ENCODE measurements at regions not wholly inside any gene's neighbourhood (a gene's known extent, or its start where the extent isn't known, plus 50 kb on each side); places are given as distances from the start of the nearest gene placed in this dataset.

- H3K4me3 Mint-ChIP-seq = no peak overlapping the region
- no peaks in the 10 kb centered on the region for H3K4me1 Mint-ChIP-seq
- TF ChIP-seq CTCF (IDR thresholded peaks at IDR 0.05; ENCODE audit: unreplicated experiment in 3 of 3) = no peak
- H3K27ac Mint-ChIP-seq = no peak overlapping the region
- H3K36me3 Mint-ChIP-seq (ENCODE audit: low read depth) = no peaks in the 10 kb centered on the region
- H3K9me3 Mint-ChIP-seq = no peaks in the 10 kb centered on the region
- peaks cover 5% of the 10 kb centered on the region for H3K27me3 Mint-ChIP-seq (ENCODE audit: low read depth)
Measured at GRCh38 chr2:17289669-17290068, 228.6 kb downstream of the RAD51AP2 start.

- Mint-ChIP-seq H3K4me1 (no peaks in the 10 kb centered on the region), H3K9me3 (no peaks in the 10 kb centered on the region), H3K4me3 (no peak overlapping the region), H3K27ac (no peak overlapping the region), H3K36me3 (ENCODE audit: low read depth) (no peaks in the 10 kb centered on the region), H3K27me3 (ENCODE audit: low read depth) (peaks cover 11% of the 10 kb centered on the region)
- TF ChIP-seq CTCF (IDR thresholded peaks at IDR 0.05; ENCODE audit: unreplicated experiment in 3 of 3) = no peak
Measured at GRCh38 chr2:17287183-17287582, 231.1 kb downstream of the RAD51AP2 start.

- TF ChIP-seq CTCF (IDR thresholded peaks at IDR 0.05; ENCODE audit: unreplicated experiment in 3 of 3) = no peak
- Mint-ChIP-seq H3K4me1 (no peaks in the 10 kb centered on the region), H3K36me3 (ENCODE audit: low read depth) (no peaks in the 10 kb centered on the region), H3K27me3 (ENCODE audit: low read depth) (peaks cover 11% of the 10 kb centered on the region), H3K27ac (no peak overlapping the region), H3K4me3 (no peak overlapping the region), H3K9me3 (no peaks in the 10 kb centered on the region)
Measured at GRCh38 chr2:17282826-17283225, 235.4 kb downstream of the RAD51AP2 start.

- no peak for TF ChIP-seq CTCF (IDR thresholded peaks at IDR 0.05; ENCODE audit: unreplicated experiment in 3 of 3)
- Mint-ChIP-seq H3K27ac (no peak overlapping the region), H3K36me3 (ENCODE audit: low read depth) (no peaks in the 10 kb centered on the region), H3K4me3 (no peak overlapping the region), H3K27me3 (ENCODE audit: low read depth) (peaks cover 11% of the 10 kb centered on the region), H3K9me3 (no peaks in the 10 kb centered on the region), H3K4me1 (no peaks in the 10 kb centered on the region)
Measured at GRCh38 chr2:17282245-17282644, 236.0 kb downstream of the RAD51AP2 start.

- TF ChIP-seq CTCF (IDR thresholded peaks at IDR 0.05; ENCODE audit: unreplicated experiment in 3 of 3) = no peak
- Mint-ChIP-seq H3K27me3 (ENCODE audit: low read depth) (no peaks in the 10 kb centered on the region), H3K4me1 (no peaks in the 10 kb centered on the region), H3K4me3 (no peak overlapping the region), H3K9me3 (no peaks in the 10 kb centered on the region), H3K27ac (no peak overlapping the region), H3K36me3 (ENCODE audit: low read depth) (no peaks in the 10 kb centered on the region)
Measured at GRCh38 chr2:17276220-17276619, 242.0 kb downstream of the RAD51AP2 start.

GRCh38 chr2:17272652-17273525, 245.4 kb downstream of the RAD51AP2 start:
- Mint-ChIP-seq H3K27me3 (ENCODE audit: low read depth) (no peaks in the 10 kb centered on the region), H3K9me3 (no peaks in the 10 kb centered on the region), H3K4me1 (no peaks in the 10 kb centered on the region), H3K27ac (no peak overlapping the region), H3K36me3 (ENCODE audit: low read depth) (no peaks in the 10 kb centered on the region), H3K4me3 (no peak overlapping the region)
- TF ChIP-seq CTCF (IDR thresholded peaks at IDR 0.05; ENCODE audit: unreplicated experiment in 3 of 3) = no peak
